Psoas muscle (tissue), 7 donors: ENCODE measurements at regions not wholly inside any gene's neighbourhood (a gene's known extent, or its start where the extent isn't known, plus 50 kb on each side); places are given as distances from the start of the nearest gene placed in this dataset.

Experiments used
- ATAC-seq, 4 donors: fragments of 200-7000 bp; cut with Tn5 transposase; one replicate each; pipeline ENCODE4 v1.9.1; 2020; ENCODE audit warnings: moderate library complexity in 3 of 4, mild to moderate bottlenecking in 2 of 4
- DNase-seq, 2 donors: peaks; one replicate each; pipeline ENCODE4 v3.0.0-alpha.2; 2020
- H3K27ac ChIP-seq: fragments of 200-600 bp; one replicate; pipeline ENCODE4 v1.8.0; 2022
- H3K27me3 ChIP-seq, 3 donors: fragments of 200-600 bp in 1 of 3; one replicate each; pipeline versions ENCODE4 v1.6.1 to v1.8.0; 2013 to 2022; ENCODE audit warnings: low read length in 2 of 3, mild to moderate bottlenecking in 2 of 3, moderate library complexity in 1 of 3; ENCODE audit not compliant: insufficient read depth in 3 of 3
- H3K36me3 ChIP-seq, 2 donors: fragments of 200-600 bp in 1 of 2; one replicate each; pipeline versions ENCODE4 v1.6.1 to v1.8.0; 2013 to 2022; ENCODE audit warnings: low read depth in 1 of 2, mild to moderate bottlenecking in 1 of 2, moderate library complexity in 1 of 2; ENCODE audit not compliant: insufficient read depth in 1 of 2
- H3K4me1 ChIP-seq: fragments of 200-600 bp; one replicate; pipeline ENCODE4 v1.8.0; 2022
- H3K4me3 ChIP-seq: fragments of 200-600 bp; one replicate; pipeline ENCODE4 v1.8.0; 2022; ENCODE audit warnings: mild to moderate bottlenecking
- H3K9me3 ChIP-seq: fragments of 200-600 bp; one replicate; pipeline ENCODE4 v1.8.0; 2022
- CTCF ChIP-seq: fragments of 200-600 bp; IDR thresholded peaks from one replicate; pipeline ENCODE4 v1.8.0; 2022; ENCODE audit warnings: antibody characterized with exemption
- WGBS, 3 donors: extraction: QIAGEN DNeasy Blood & Tissue Kit; methylation state at CpG; one replicate each; pipeline versions ENCODE4 v1.1.6 to v1.1.7; 2013; 5-methylcytosine and 5-hydroxymethylcytosine counted together
- intact Hi-C, 2 donors: fragments of 100-400 bp; cut with DNase I; formaldehyde crosslinking; loops; one replicate each; pipeline versions ENCODE4 v1.11.0 to v1.14.2; 2022
- donor health status: healthy with polysubstance abuse.
- donor health status: DM: no; HTN: no; CAD: no; lungs with moderate emphysema.
- donor health status: Bipolar disorder and iron deficiency.
- donor health status: healthy.
- donor health status: DM: yes; HTN: yes; CAD: no.
- donor health status: DM: no; HTN: no; CAD: no.
- donor health status: DM: yes; HTN: yes; CAD: no.

DNA sequence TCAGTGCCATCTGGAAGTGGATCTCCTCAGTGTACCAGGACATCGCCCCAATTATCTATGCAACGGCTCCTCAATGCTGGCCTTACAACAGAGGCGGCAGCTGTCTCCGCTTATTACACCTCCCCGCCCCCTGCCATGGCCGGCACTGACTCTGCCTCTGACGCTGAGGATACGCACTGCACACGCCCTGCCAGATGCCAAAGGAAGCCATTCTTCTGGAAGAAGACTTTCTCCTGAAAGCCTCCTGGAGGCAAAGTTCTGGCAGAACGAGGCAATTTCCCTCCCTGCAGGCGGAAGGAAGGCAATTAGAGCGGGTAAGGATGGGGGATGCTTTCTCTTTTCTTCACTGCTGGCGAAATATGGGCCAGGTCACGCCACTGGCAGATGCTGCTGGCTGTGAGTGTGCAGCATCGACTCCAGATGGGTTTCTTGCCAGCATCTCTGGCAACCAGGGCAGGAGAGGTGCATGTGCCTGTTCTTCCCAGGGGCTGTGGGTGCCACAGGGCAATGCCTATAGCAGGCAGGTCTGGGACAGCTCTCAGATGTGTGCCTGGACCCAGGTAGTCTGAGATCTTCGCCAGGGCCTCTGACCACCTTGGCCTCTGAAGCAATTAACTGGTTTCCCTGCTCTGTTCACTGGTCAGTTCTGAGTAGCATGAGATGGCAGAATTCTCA is 62.2 kb upstream of the MRPS22 start:
- intact Hi-C loops: no loop called here
- Histone ChIP-seq H3K4me3 (no peak overlapping the region), H3K9me3 (no peaks in the 10 kb centered on the region), H3K36me3 (no peaks in the 10 kb centered on the region), H3K4me1 (no peaks in the 10 kb centered on the region), H3K27me3 (peaks cover 0 to 13% (median 0%) of the 10 kb centered on the region in 3 donors), H3K27ac (no peak overlapping the region)
- peak in 1 of 2 donors; percentile 48 for DNase-seq
- 28 to 46% (median 30%) methylated on average over 16 of the region's 16 CpGs for WGBS, 3 donors
- TF ChIP-seq CTCF: no peak
- peak in 3 of 4 donors; percentile 57 to 85 (median 80) for ATAC-seq

DNA sequence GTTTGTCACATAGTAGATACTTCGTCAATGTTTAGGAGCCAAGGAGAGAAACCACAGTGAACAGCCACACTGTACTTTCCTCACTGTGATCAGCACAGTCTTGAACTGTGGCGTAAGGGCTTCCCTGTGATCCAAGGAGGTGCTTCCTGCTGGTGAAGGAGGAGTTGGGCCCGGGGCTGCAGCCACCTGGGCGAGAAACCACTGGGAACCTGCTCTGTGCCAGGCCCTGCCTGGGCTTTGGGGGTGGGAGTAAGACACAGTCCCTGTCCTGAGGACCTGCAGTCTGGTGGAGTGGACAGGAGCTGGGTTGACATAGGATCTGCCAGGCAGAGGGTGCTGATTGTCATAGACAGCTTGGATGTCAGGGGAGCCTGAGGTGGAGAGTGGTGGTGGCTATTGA is 60.5 kb upstream of the MRPS22 start:
- Histone ChIP-seq H3K27me3 (peaks cover 0 to 13% (median 0%) of the 10 kb centered on the region in 3 donors), H3K27ac (no peak overlapping the region), H3K9me3 (no peaks in the 10 kb centered on the region), H3K36me3 (no peaks in the 10 kb centered on the region), H3K4me1 (no peaks in the 10 kb centered on the region), H3K4me3 (no peak overlapping the region)
- no peak for TF ChIP-seq CTCF
- DNase-seq (peak in 1 of 2 donors; percentile 26), ATAC-seq (no peak)
- intact Hi-C loops: no loop called here
- 86 to 94% (median 89%) methylated on average over 4 of the region's 4 CpGs for WGBS, 3 donors

- H3K4me1 ChIP-seq: no peaks in the 10 kb centered on the region
- no peaks in the 10 kb centered on the region for H3K9me3 ChIP-seq
- no peaks in the 10 kb centered on the region for H3K36me3 ChIP-seq
- intact Hi-C loops: no loop called here
- no peak for ATAC-seq
- no peak overlapping the region for H3K27ac ChIP-seq
- no peak for TF ChIP-seq CTCF
- WGBS, 3 donors: 86 to 94% (median 89%) methylated on average over 4 of the region's 4 CpGs
- H3K27me3 ChIP-seq: peaks cover 0 to 13% (median 0%) of the 10 kb centered on the region in 3 donors
- no peak overlapping the region for H3K4me3 ChIP-seq
- no peak for DNase-seq
These were observed 59.6 kb upstream of the MRPS22 start for GRCh38 chr3:139284221-139284620.

GRCh38 chr3:139285691-139286090 is 58.1 kb upstream of the MRPS22 start:
- ATAC-seq (no peak), DNase-seq (no peak)
- Histone ChIP-seq H3K4me3 (no peak overlapping the region), H3K27me3 (no peaks in the 10 kb centered on the region), H3K36me3 (no peaks in the 10 kb centered on the region), H3K9me3 (no peaks in the 10 kb centered on the region), H3K27ac (no peak overlapping the region), H3K4me1 (no peaks in the 10 kb centered on the region)
- 46 to 63% (median 60%) methylated on average over 2 of the region's 2 CpGs for WGBS, 3 donors
- no peak for TF ChIP-seq CTCF
- intact Hi-C loops: no loop called here

GRCh38 chr3:139286241-139286640 is 57.6 kb upstream of the MRPS22 start:
- H3K4me3 ChIP-seq: no peak overlapping the region
- no peak for TF ChIP-seq CTCF
- no peaks in the 10 kb centered on the region for H3K27me3 ChIP-seq
- no peak overlapping the region for H3K27ac ChIP-seq
- H3K36me3 ChIP-seq: no peaks in the 10 kb centered on the region
- intact Hi-C loops: no loop called here
- no peak for ATAC-seq
- WGBS, 3 donors: 78 to 80% (median 78%) methylated on average over 5 of the region's 5 CpGs
- H3K9me3 ChIP-seq: no peaks in the 10 kb centered on the region
- H3K4me1 ChIP-seq: no peaks in the 10 kb centered on the region
- no peak for DNase-seq
